ENCODE measurements at regions not wholly inside any gene's neighbourhood (a gene's known extent, or its start where the extent isn't known, plus 50 kb on each side); places are given as distances from the start of the nearest gene placed in this dataset.

DNA sequence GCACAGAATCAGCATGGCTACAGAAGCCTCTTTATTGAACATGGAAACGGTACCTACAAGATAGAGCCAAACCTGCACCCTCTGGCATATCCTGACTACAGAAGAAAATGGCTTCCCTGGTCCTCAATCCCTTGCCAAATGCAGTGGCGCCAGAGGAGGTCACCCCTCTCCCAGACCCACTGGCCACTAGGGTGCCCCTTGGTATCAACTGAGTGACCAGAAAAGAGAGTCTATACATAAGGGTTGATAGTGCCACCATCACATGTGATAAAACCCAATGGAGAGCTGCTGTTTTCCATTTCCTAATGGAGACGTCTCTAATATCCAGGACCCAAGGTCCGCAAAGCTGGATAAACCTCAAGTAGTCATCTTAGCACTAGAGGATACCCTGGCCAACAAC lies 52.7 kb upstream of the ALK start:
- no peak for DNase-seq (ENCODE audit: low read depth)

DNA sequence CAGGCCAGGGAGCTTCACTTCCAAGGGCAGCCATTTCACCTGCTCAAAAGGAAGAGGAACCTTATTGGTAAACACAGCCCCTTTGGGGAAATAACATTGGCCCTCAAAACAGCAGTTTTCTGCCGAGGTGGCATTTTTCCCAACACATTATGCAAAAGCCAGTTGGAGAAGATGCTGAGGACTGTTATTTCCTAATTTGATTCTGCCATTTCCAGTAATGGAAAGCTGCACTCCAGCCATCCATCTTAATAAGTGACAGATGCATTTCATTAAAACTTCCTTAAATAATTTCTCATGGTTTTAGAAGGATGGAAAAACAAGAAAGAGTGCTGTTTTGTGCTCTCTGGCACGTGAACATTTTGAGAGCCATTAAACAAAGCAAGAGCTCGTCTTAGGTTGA lies 55.9 kb upstream of the ALK start:
- DNase-seq (ENCODE audit: low read depth): no peak

DNA sequence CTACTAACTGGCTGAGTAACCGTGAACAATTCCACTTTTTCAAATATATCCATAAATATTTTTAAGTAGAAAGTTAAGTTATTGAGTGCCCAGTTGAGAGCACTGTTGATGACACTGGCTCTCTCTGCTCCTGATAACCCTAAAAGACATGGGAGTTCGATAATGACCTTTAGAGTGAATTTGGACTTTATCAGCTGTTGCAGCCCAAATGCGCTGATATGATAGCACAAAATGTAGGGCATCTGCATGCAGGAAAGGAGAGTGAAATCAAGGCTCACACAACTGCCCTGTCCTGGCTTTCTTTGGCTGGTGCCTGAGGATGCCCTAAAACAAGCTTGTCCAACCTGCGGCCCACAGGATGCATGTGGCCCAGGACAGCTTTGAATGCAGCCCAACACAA lies 60.0 kb upstream of the ALK start:
- no peak for DNase-seq (ENCODE audit: low read depth)

DNA sequence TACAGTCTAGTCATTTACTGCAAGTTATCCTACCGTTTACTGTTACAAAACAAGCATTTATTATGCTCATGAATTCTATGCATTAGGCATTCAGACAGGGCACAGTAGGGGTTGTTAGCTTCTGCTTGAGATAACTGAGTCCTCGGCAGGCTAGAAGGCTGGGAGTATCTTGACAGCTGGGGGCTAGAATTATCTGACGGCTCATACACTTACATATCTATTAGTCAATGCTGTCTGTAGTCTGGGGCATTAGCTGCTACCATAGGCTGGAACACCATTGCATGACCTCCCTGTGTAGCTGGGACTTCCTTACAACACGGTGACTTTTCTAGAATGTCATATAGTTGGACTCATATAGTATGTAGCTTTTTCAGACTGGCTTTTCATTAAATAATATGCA lies 61.9 kb upstream of the ALK start:
- no peak for DNase-seq (ENCODE audit: low read depth)

DNA sequence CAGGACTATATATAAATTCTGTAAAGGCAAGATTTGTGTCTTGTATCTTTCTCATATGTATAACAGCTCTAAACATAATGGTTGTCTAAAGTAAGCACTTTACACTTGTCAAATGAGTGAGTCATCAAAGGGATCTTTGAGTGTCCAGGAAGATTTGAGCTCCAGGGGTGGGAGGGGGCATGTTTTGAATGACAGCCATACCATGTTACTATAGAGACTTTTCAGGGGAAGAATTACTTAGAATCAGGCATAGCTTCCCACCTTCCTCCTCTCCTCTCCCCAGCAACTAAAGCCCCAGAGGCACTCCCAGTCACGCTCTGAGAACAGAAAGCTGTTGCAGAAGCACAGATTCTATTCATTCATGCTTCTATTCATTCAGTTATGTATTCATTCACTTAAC lies 65.8 kb upstream of the ALK start:
- no peak for DNase-seq (ENCODE audit: low read depth)

DNA sequence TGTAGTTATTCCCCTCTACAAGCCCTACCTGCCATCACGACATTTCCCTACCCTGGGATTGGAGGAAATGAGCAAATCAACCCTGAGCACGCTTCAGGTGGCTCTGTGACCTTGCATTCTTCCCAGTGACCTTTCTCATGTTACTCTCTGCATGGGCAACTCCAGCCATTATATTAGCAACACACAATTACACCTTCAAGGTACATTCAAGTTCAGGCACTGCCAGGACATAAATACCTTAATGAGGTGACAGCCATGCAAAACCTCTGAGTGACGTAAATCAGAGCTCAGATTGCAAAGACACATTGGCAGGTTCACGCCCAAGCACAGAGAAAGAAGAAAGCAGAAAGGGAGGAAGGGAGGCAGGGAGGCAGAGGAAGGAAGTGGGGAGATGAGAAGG lies 68.7 kb upstream of the ALK start:
- no peak for DNase-seq (ENCODE audit: low read depth)

DNA sequence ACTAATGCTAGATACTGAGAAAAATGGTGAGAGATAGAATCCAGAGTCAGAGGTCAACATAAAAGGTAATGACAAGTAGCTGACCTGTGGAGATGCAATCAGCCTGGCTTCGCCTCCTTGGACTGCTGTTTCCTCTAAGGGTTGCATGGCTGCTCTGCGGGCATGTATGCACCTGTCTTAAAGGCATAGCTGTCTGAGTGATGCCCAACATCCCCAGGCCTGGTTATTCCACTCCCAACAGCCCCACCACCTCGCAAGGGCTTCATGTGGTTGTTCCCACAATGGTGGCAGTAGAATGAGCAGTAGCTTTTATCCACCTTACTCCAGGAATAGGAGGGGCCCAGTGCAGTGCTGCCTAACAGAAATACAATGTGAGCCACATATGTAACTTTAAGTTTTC lies 69.7 kb upstream of the ALK start:
- DNase-seq (ENCODE audit: low read depth): no peak

DNA sequence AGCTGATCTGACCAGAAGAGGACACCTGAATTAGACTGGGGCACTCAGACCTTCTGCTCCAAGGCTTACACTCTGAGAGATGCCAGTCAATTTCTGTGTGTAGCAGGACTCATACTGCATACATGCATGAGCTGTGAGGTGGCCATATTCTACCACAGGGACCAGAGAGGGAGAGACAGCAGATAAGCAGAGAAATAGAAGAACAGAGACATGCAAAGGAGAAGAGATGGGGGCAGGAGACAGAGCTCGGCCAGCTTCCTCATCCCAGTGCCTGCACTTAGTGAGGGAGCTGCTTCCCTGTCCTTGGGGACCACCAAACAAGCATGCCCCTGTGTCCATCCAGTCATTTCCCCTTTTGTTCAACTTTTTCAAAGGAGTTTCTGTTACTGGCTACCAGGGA lies 73.9 kb upstream of the ALK start:
- DNase-seq (ENCODE audit: low read depth): no peak

DNA sequence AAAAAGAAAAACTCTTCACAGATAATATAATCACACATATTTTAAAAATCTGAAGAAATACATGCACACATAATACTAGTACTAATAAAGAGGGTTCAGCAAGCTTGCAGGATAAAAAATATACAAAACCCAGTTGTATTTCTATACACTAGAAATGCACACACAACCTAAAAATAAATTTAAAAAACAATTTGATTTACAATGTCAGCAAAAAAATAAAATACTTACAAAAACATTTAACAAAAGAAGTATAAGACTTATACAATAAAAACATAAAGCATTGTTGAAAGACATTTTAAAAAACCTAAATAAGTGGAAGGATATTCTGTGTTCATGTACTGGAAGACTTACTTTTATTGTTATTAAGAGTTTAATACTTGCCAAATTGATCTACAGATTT lies 81.7 kb upstream of the ALK start:
- no peak for DNase-seq (ENCODE audit: low read depth)

DNA sequence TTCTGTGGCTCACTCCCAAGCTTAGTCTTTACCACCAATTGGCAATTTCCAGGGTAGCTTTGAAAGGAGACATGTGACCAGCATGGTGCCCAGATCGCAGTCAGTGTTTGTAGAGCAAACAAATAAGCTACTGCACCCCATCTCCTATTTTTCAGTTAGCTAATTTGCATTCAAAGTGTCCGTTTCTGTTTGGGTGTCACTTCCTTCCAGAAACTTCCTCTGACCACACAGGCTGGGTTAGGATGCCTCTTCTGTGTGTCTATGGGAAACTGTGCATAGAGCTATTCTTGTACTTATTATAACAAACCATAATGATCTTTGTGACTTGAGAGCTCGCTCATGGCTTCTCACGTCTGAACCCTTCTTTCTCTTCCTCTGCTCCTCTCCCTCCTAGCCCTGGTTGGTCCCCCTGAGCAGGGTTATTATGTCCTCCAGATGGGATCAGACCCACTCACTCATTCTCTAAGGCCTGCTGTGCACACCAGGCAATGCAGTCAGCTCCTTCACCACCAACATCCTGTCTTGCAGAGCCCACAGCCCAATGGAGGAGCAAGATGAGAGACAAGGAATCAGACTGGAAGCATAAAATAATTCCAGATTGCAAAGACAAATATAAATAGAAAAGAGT lies 101.2 kb upstream of the ALK start:
- DNase-seq (ENCODE audit: low read depth): no peak

DNA sequence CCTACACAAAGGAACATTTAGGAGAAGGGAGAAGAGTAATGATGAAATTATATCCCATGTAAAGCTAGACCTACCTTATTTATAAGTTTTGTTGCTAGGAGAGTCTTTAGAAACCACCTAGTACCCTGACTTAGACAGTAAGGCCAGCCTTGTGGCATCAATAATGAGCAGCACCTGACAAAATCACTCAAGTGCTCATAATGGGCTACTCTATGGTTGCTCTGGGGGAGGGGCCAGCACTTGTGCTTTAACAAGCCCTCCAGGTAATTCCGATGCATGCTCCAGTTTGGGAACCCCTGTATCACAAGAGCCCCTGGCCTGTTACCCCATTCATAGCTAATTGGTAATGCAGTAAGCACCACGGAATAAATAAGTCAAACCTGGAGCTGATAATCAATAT lies 102.9 kb upstream of the ALK start:
- no peak for DNase-seq (ENCODE audit: low read depth)

DNA sequence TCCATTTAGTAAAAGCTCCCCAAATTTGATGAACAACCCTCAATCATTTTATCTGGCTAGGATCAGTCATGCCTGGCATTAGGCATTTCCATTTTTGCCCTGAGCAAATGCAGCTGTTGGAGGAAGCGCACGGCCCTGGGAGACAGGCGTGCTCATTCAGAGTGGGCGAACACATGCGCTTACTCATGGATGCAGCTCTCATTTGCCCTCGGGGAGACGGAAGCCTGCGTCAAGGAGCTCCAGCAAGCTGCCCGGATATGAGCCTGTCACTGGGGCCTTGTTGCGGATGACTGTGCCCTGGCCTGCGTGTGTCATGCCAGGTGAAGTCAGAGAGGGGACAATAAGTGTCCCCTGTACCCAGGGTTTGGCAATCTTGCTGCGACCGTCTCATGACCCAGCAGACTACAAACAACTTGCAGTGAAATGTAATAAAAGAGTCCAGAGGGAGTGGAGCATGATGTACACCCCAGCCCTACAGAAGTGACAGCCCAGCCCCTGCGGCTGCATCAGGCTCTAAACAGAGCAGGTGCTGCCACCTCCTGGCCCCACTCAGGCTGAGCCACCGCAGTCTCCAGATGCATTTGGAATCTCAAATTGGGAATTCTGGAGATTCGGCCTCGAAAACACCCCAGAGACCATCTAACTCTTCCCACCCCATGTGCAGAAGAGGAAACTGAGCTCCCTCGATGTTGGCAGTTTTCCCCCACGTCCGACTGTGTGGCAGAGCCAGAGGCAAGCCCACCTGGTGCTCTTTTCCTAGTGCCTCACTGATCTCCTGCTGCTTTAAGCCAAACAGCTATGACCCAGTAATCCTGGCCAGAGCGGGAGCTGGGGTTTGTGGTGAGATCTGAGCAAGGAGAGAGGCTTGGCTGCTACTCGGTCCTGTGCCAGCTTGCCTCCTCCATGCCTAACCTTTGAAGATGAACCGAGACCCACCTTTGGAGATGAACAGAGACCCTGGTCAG lies 105.0 kb upstream of the ALK start:
- DNase-seq (ENCODE audit: low read depth): no peak

DNA sequence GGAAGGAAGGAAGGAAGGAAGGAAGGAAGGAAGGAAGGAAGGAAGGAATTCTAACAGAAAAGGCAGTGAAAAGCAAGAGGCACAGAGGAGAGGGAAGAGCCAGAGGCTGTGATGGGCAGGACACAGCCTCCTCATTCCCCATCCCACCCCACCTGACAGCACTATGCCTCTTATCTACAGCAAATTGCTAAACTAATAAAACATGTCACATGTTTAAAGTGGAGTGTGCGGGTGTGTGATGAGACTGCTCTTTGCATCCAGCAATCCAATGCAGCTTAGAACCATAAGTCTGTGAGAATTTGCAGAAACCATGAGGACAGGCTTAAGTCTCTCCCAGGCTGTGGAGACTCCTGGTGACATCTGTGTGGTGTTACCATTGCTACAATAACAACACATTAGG lies 108.4 kb upstream of the ALK start:
- DNase-seq (ENCODE audit: low read depth): no peak

DNA sequence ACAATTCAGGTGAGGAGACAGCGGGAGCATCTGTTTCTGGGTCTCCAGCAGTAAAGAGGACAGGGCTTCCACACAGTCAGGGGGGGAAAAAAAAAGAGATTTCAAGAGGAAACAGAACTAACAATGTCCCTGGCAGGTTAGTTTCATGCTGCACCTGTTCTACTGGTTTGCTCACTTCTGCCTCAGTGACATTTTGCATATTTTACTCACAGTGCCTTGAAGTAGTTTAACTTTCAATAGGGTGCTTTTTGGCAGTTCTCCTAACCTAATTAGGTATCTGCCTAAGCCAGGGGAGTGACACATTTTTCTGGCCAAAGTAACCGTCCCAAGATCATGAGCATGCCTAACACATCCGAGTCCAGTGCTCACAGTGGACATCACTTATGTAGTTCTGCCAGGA lies 109.0 kb upstream of the ALK start:
- no peak for DNase-seq (ENCODE audit: low read depth)

DNA sequence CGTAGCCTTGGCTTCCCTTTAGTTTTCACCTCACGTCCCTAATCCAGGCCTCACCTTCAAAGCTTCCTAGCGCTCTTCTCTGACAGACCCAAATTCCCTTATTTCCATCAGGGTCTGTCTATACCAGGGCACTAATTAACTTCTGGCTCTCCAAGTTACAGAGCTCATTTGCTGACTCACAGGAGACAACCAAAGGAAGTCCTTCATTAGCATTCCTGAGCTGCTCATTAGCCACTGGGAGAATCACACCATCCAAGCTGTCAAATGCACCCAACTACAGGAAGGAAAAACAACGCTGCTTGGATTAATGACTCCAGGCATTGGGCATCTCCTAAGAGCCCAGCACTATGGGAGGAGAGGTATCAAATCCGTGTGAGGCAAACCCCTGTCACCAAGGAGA lies 109.8 kb upstream of the ALK start:
- DNase-seq (ENCODE audit: low read depth): no peak

DNA sequence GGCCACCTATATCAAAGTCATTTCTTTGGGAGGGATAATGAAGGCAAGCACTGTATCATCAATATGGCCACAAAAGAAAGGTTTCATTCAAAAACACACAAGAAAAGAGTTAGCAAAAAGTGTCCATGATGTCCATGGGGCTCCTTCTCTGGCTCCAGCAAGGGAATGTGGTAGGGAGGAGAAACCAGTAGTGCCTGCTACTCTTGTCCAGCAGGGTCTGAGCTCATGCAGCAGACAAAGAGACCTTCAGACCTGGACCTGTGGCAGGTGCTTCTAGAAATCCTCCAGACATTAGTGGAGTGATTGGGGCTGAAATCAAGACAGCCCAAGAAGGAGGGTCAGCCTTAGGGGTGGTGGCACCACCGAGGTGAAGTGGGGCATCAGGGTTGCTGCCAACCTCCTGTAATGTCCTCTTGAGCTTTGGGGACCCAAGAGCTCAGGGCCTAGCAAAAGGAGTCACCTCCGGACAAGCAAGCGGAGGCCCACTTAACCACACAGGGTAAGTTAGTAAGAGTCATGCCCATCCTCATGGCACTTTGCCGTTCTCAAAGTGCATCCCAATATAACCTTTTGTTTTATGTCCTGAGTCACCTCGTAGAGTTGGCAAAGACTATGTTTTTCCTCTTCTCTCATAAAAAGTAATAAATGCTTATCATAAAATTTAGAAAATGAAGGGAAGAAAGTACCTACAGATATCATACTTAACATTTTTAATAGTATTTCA lies 112.6 kb upstream of the YPEL5 start:
- no peak for DNase-seq (ENCODE audit: low read depth)

DNA sequence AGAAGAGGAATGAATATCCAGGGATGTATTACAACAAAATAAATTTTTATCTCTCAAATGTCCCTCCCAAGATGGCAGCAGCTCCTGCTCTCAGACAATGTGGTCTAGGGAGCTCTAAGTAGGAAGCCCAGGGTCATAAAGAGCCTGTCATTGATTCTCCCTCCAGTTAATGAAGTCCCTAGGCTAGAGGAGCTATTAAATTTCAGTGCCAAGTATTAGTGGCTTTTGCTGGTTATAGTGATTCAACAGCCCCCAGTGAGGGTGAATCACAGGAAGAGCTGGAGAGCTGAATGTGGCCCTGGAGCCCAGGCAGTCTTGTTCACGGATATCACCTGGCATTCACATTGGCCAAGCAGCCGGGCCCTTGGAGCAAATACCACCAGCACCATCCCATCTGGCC lies 109.8 kb upstream of the YPEL5 start:
- DNase-seq (ENCODE audit: low read depth): no peak

DNA sequence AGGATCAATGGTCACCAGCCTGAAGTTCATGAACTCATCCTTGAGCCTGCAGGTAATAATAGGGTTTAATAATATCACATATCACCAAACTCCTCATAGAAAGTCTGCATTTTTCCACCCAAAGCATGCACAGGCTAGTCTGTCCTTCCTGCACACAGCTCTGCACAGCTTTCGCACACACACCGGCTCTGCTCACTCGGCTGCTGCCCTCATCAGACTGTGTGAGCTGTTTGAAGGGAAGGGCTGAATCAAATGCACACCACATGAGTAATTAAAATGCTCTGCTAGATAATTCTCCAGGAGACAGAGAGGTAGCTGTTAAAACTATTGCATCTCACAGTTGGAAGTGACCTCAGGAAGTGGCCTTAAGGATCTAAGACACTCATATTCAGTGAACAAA lies 108.4 kb upstream of the YPEL5 start:
- no peak for DNase-seq (ENCODE audit: low read depth)

DNA sequence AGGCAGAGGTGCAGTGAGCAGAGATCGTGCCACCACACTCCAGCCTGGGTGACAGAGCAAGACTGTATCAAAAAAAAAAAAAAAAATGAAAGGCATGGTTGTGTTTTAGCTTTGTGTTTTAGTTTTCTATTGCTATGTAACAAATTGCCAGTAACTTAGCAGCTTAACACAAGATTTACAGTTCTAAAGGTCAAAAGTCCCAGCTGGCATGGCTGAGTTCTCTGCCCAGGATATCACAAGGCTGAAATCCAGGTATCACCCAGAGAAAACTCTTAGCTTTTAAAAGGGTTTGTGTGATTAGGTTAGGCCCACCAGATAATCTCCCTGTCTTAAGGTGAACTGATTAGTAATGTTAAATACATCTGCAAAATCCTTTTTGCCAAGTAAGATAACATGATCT lies 107.7 kb upstream of the YPEL5 start:
- DNase-seq (ENCODE audit: low read depth): no peak

DNA sequence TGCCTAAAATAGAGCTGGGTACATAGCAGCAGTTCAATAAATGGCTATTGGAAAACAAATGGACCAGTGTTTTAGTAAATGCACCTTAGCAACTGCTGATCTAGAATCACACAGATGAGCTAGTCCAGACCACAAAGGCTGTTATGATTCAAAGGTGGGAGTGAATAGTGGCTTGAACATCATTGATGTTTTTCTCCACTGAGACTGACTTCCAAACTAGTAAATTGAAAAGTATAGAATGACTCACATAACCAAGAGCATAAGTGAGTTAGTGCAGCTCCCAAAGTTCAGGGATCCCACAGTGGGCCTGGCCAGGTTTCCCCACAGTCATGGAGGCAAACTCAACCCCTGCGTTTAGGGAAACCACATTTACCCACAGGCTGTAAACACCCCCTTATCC lies 106.7 kb upstream of the YPEL5 start:
- no peak for DNase-seq (ENCODE audit: low read depth)

DNA sequence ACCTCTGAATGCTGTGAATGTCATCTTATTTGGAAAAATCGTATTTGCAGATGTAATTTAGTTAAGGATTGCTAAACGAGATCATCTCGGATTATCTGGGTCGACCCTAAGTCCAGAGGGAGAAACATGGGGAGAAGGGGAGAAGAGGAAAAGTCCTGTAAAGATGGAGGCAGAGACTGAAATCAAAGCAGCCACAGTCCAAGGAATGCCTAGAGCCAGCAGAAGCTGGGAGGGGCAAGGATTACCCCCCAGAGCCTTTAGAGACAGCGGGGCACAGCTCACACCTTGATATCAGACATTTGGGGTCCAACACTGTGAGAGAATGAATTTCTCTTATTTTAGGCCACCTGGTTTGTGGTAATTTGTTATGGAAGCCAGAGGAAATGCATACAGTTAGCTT lies 104.9 kb upstream of the YPEL5 start:
- no peak for DNase-seq (ENCODE audit: low read depth)

DNA sequence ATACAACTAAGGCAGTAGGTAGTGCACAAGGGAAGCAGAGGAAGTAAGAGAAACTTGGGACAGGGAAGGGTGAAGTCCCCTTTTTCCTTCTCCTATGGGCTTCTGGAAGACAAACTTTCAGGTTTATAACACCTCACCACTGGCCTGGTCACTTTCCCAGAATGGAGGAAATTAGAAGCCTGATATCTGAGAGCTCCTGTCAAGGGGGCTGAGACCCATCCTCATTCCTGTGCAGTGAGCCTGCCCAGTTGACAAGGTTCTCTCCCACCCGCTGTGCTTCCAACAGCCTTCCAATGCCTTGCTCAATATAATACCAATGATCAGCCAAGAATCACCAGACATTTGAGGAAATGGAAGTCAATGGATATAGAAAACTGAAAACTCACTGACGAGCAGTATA lies 100.4 kb upstream of the YPEL5 start:
- no peak for DNase-seq (ENCODE audit: low read depth)

DNA sequence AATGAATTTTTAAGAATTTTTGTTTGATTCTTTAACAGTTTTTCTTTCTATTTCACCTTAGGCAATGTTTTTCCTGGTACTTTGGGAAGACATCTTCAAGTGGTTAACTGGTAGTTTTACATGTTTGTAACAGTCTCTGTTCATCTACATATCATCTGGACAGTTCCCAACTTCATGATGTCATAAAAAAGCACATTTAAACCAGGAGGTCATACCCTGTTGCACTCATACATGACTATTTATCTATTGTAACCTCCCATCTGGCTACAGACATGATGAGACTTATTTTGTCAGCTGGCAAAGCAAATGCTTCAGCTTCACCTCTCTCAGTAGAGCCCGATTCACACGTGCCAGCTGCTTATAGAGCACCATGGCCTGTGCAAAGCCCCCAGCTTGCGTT lies 99.8 kb upstream of the YPEL5 start:
- no peak for DNase-seq (ENCODE audit: low read depth)
